K562 (cell line): ENCODE measurements at regions not wholly inside any gene's neighbourhood (a gene's known extent, or its start where the extent isn't known, plus 50 kb on each side); places are given as distances from the start of the nearest gene placed in this dataset.

Experiments used
- ATAC-seq: fragments of 200-7000 bp; cut with Tn5 transposase; 3 replicates; pipeline ENCODE4 v1.9.1; 2020; ENCODE audit warnings: moderate library complexity
- BruUV-seq: library from RNA; stranded (reverse); fragments of 400-500 nt; replicated peaks from 2 replicates; lab custom pipeline; 2021; lab: Mats Ljungman, UMichigan
- CTCF ChIA-PET: fragments of 300-600 bp; formaldehyde crosslinking; extraction: SDS; loops from one replicate; lab custom pipeline; 2021; ENCODE audit warnings: low intra/inter-chr PET ratio; lab: Yijun Ruan, JAX
- POLR2A ChIA-PET: fragments of 300-600, 350-650 bp; sonication (Branson Sonifier 250); formaldehyde crosslinking; extraction: SDS; loops from one replicate; lab custom pipeline; 2021; ENCODE audit warnings: antibody characterized with exemption, inconsistent platforms; lab: Yijun Ruan, JAX
- DNase-seq, 4 experiments: peaks; one replicate each; pipeline versions ENCODE4 v3.0.0 to v3.0.0-alpha.2; 2011 to 2018; ENCODE audit warnings: low spot score in 3 of 4, mixed read lengths in 3 of 4; ENCODE audit errors: extremely low read depth in 1 of 4
- FAIRE-seq: peaks from 2 replicates; lab custom pipeline; 2011; peaks lifted over from hg19 to GRCh38; lab: Jason Lieb, UNC
- H2AFZ ChIP-seq: 2 replicates; pipeline ENCODE4 v1.6.0; 2011; ENCODE audit warnings: low read depth, low read length, control low read depth, inconsistent platforms
- H3K27ac ChIP-seq: fragments of 200-600 bp; 3 replicates; pipeline ENCODE4 v1.8.0; 2011; ENCODE audit warnings: low read depth, mild to moderate bottlenecking, control low read depth, inconsistent platforms, low read length, moderate library complexity, mixed read lengths; ENCODE audit errors: extremely low read depth
- H3K27me3 ChIP-seq, 2 experiments: fragments of 300-600 bp in 1 of 2; 2 replicates in 1 of 2; 3 replicates in 1 of 2; pipeline versions ENCODE4 v1.6.0 to v1.8.0; 2011; ENCODE audit warnings: inconsistent platforms in 2 of 2, low read length in 2 of 2, mild to moderate bottlenecking in 1 of 2, mixed read lengths in 1 of 2, moderate library complexity in 1 of 2; ENCODE audit not compliant: control insufficient read depth in 2 of 2, insufficient read depth in 2 of 2
- H3K36me3 ChIP-seq: fragments of 300-600 bp; 3 replicates; pipeline ENCODE4 v1.8.0; 2011; ENCODE audit warnings: mild to moderate bottlenecking, low read length, inconsistent platforms; ENCODE audit not compliant: control insufficient read depth, insufficient read depth
- H3K4me1 ChIP-seq, 2 experiments: fragments of 200-600 bp in 1 of 2; replicated peaks in 1 of 2; 2 replicates in 1 of 2; 3 replicates in 1 of 2; pipeline versions ENCODE4 v1.5.1 to v1.8.0; 2011; ENCODE audit warnings: inconsistent platforms in 2 of 2, low read length in 2 of 2, mild to moderate bottlenecking in 1 of 2, mixed read lengths in 1 of 2, moderate library complexity in 1 of 2; ENCODE audit not compliant: control insufficient read depth in 2 of 2, insufficient read depth in 2 of 2
- H3K4me2 ChIP-seq: 2 replicates; pipeline ENCODE4 v1.6.1; 2011; ENCODE audit warnings: low read length, control low read depth, inconsistent platforms, mixed read lengths; ENCODE audit not compliant: insufficient read depth
- H3K4me3 ChIP-seq: fragments of 200-600 bp; sonication (generic), shearing (Covaris generic); 2 replicates; pipeline ENCODE4 v1.5.1; 2016; ENCODE audit warnings: control low read depth, inconsistent platforms
- H3K79me2 ChIP-seq: fragments of 200-600 bp; 3 replicates; pipeline ENCODE4 v1.8.0; 2011; ENCODE audit warnings: low read length, inconsistent platforms; ENCODE audit not compliant: control insufficient read depth, insufficient read depth
- H3K9ac ChIP-seq, 2 experiments: 2 replicates each; pipeline versions ENCODE4 v1.6.0 to v1.6.1; 2011; ENCODE audit warnings: low read depth in 2 of 2, low read length in 2 of 2, control low read depth in 1 of 2, inconsistent platforms in 1 of 2, mild to moderate bottlenecking in 1 of 2, mixed read lengths in 1 of 2; ENCODE audit not compliant: insufficient read depth in 1 of 2
- H3K9me1 ChIP-seq: one replicate; pipeline ENCODE4 v1.6.0; 2011; ENCODE audit warnings: inconsistent platforms, mild to moderate bottlenecking, low read length, moderate library complexity; ENCODE audit not compliant: control insufficient read depth, insufficient read depth
- H3K9me3 ChIP-seq: replicated peaks from 2 replicates; pipeline ENCODE4 v1.5.1; 2011; ENCODE audit warnings: low read depth, low read length, inconsistent platforms; ENCODE audit not compliant: control insufficient read depth, insufficient read depth
- H4K20me1 ChIP-seq: replicated peaks from 2 replicates; pipeline ENCODE4 v1.6.1; 2011; ENCODE audit warnings: low read length, inconsistent platforms, mixed read lengths; ENCODE audit not compliant: control insufficient read depth, insufficient read depth
- CREB3 ChIP-seq: fragments of 450-650 bp; conservative IDR thresholded peaks from 2 replicates; pipeline ENCODE4 v1.6.1; 2016; ENCODE audit warnings: missing genetic modification characterization, low read depth, mild to moderate bottlenecking, missing compliant biosample characterization, moderate library complexity
- HLTF ChIP-seq: fragments of 450-650 bp; IDR thresholded peaks from 2 replicates; pipeline ENCODE4 v1.6.1; 2016
- HNRNPH1 ChIP-seq: fragments of 200-400 bp; formaldehyde crosslinking; optimal IDR thresholded peaks from 2 replicates; pipeline ENCODE3; 2017; ENCODE audit warnings: low read depth, mild to moderate bottlenecking, low read length, moderate library complexity
- KLF6 ChIP-seq: fragments of 250-450 bp; sonication (Bioruptor Pico); IDR thresholded peaks from 2 replicates; pipeline ENCODE4 v1.4.0; 2020; ENCODE audit warnings: mild to moderate bottlenecking, moderate library complexity, borderline replicate concordance
- ZNF830 ChIP-seq: fragments of 250-450 bp; sonication (Bioruptor Pico); IDR thresholded peaks from 2 replicates; pipeline ENCODE4 v1.5.0; 2021; ENCODE audit warnings: mild to moderate bottlenecking
- WGBS: fragments of 100-300 bp; shearing (Covaris generic); methylation state at CpG from one replicate; pipeline ENCODE4 v1.1.6; 2016; ENCODE audit warnings: low coverage, mixed read lengths; ENCODE audit not compliant: insufficient coverage; ENCODE audit errors: missing lambda C conversion rate; 5-methylcytosine and 5-hydroxymethylcytosine counted together
- in situ Hi-C: fragments of 300-500 bp; cut with MboI; formaldehyde crosslinking; loops from 4 replicates; pipeline ENCODE4 v1.15.0; 2018; ENCODE audit warnings: inconsistent platforms, mixed read lengths
- intact Hi-C: fragments of 100-400 bp; cut with micrococcal nuclease; formaldehyde crosslinking; loops from 2 replicates; pipeline ENCODE4 v1.14.2; 2022
- TF ChIP-seq, protein P1 (sequence below): fragments of 450-650 bp; formaldehyde crosslinking; IDR thresholded peaks from 2 replicates; pipeline ENCODE4 v1.4.0; 2022; ENCODE audit warnings: missing genetic modification characterization
- TF ChIP-seq, protein P2 (sequence below): sonication (generic); formaldehyde crosslinking; IDR thresholded peaks from 2 replicates; pipeline ENCODE4 v1.8.1; 2022; ENCODE audit warnings: missing genetic modification reagents

DNA sequence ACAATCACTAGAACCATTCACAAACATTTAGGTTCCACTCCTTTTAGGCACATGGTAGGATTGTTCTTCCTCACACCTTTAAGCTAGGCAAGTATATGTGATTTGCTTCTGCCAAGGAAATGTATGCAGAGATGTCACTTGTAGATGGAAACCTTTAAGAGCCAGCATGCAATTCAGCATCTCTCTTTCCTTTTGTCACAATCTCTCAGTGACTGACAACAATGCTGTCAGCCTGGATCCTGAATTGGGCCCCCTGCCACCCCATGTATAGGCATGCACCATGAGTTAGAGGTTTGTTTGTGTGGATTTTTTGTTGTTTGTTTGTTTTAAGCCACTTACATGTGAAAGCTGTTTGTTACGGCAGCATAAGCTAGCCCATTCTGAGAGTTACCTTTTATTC is 169.6 kb upstream of the PDE1C start:
- Histone ChIP-seq H3K79me2 (no peaks in the 10 kb centered on the region), H3K4me1 (no peaks in the 10 kb centered on the region), H3K9ac (no peak overlapping the region), H3K27ac (no peak overlapping the region), H3K4me2 (no peak overlapping the region), H3K9me3 (no peaks in the 10 kb centered on the region), H2AFZ (no peak overlapping the region), H3K27me3 (no peaks in the 10 kb centered on the region), H3K9me1 (no peaks in the 10 kb centered on the region), H3K36me3 (no peaks in the 10 kb centered on the region), H3K4me3 (no peak overlapping the region), H4K20me1 (no peaks in the 10 kb centered on the region)
- intact Hi-C loops: no loop called here
- 0% methylated on average over 1 of the region's 1 CpG for WGBS
- no peak for TF ChIP-seq HLTF
- no peak for TF ChIP-seq HNRNPH1
- no peak for TF ChIP-seq ZNF830
- TF ChIP-seq, protein P1, sequence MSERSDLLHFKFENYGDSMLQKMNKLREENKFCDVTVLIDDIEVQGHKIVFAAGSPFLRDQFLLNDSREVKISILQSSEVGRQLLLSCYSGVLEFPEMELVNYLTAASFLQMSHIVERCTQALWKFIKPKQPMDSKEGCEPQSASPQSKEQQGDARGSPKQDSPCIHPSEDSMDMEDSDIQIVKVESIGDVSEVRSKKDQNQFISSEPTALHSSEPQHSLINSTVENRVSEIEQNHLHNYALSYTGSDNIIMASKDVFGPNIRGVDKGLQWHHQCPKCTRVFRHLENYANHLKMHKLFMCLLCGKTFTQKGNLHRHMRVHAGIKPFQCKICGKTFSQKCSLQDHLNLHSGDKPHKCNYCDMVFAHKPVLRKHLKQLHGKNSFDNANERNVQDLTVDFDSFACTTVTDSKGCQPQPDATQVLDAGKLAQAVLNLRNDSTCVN: no peak
- TF ChIP-seq KLF6 (CRISPR knock-in tag): no peak
- TF ChIP-seq, protein P2, sequence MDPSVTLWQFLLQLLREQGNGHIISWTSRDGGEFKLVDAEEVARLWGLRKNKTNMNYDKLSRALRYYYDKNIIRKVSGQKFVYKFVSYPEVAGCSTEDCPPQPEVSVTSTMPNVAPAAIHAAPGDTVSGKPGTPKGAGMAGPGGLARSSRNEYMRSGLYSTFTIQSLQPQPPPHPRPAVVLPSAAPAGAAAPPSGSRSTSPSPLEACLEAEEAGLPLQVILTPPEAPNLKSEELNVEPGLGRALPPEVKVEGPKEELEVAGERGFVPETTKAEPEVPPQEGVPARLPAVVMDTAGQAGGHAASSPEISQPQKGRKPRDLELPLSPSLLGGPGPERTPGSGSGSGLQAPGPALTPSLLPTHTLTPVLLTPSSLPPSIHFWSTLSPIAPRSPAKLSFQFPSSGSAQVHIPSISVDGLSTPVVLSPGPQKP (CRISPR knock-in tag): no peak
- no peak for TF ChIP-seq CREB3 (tag)
- ChIA-PET CTCF (no interaction called here), POLR2A (interaction anchor here (0.6 kb wide), 2 partner anchors 95 to 913 kb away, joined by 3 to 4 read pairs; no protein-coding TSS in a partner anchor)
- no TSS peak for BruUV-seq
- DNase-seq: no peak
- ATAC-seq: no peak
- FAIRE-seq: no peak
- in situ Hi-C loops: no loop called here
